ENCODE measurements at regions not wholly inside any gene's neighbourhood (a gene's known extent, or its start where the extent isn't known, plus 50 kb on each side); places are given as distances from the start of the nearest gene placed in this dataset.

DNA sequence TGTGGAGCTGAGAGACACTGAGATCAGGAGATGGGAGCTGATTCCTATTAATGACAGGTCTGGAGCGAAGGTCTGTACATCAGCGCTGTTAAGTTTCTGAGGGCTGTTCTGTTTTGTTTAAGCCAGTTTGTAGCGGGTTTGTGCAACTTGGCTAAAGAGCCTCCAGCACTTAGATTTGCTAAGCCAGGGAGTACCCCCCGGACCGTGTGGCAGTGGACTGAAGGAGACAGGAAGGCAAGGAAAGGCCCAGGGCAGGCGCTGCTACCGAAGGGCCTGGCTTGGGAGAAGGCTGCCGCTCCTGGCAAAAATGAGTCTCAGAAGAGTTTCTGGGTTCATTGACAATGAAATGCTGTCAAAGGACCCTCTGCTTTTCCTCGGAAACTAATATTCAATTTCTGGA, 139.3 kb upstream of the ZNF644 start:
- Histone ChIP-seq H3K9me3 (no peaks in the 10 kb centered on the region), H3K27me3 (no peaks in the 10 kb centered on the region), H3K4me3 (no peak overlapping the region), H3K4me1 (no peaks in the 10 kb centered on the region), H3K36me3 (no peaks in the 10 kb centered on the region), H3K27ac (no peak overlapping the region)
- 83 to 84% methylated on average over 9 of the region's 9 CpGs for WGBS, 2 donors
- intact Hi-C loops (cut with DNase I), result loop anchor here (10.0 kb wide), 2 partner anchors 306 to 436 kb away; no protein-coding TSS in a partner anchor
- no peak for TF ChIP-seq EP300 (IDR thresholded peaks at IDR 0.05)
- no peak for TF ChIP-seq POLR2AphosphoS5 (IDR thresholded peaks at IDR 0.05)
- no peak for TF ChIP-seq POLR2A (IDR thresholded peaks at IDR 0.05)
- TF ChIP-seq, protein P1, sequence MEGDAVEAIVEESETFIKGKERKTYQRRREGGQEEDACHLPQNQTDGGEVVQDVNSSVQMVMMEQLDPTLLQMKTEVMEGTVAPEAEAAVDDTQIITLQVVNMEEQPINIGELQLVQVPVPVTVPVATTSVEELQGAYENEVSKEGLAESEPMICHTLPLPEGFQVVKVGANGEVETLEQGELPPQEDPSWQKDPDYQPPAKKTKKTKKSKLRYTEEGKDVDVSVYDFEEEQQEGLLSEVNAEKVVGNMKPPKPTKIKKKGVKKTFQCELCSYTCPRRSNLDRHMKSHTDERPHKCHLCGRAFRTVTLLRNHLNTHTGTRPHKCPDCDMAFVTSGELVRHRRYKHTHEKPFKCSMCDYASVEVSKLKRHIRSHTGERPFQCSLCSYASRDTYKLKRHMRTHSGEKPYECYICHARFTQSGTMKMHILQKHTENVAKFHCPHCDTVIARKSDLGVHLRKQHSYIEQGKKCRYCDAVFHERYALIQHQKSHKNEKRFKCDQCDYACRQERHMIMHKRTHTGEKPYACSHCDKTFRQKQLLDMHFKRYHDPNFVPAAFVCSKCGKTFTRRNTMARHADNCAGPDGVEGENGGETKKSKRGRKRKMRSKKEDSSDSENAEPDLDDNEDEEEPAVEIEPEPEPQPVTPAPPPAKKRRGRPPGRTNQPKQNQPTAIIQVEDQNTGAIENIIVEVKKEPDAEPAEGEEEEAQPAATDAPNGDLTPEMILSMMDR (IDR thresholded peaks at IDR 0.05), result no peak
- DNase-seq, result no peak

DNA sequence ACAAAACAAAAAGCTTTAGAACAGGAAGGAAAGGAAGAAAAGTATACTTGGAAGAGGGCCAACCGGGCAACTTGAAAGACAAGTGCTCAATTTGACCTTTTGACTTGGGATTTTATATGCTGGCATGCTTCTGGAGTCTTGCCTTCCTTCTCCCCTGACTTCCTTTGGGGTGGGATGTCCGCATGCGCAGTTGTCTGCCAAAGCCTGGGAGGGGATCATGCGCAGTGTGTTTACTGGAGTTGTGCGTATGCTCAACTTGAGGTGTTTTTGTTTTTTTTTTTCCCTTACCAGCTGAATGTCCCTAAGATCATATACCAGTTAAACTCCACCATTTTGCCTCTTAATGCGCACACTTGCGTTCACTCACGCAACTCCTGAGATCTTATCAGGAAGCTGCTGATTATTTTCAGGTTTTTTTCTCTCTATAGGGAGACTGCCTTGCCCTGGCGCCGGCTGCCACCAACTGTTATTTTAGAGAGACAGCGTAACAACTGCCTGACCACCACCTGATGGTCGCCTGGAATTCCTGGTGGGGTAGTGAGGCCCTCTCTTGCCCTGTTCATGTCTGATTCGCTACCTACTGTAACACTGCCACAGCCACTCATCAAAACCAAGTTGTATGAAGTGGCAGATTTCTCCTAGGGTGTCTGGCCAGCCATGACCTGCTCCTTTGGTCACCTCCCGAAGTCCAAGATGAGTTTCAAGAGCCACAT, 138.7 kb upstream of the ZNF644 start:
- WGBS, 2 donors, result 81 to 83% methylated on average over 14 of the region's 14 CpGs
- Histone ChIP-seq H3K36me3 (no peaks in the 10 kb centered on the region), H3K27me3 (no peaks in the 10 kb centered on the region), H3K27ac (no peak overlapping the region), H3K4me3 (no peak overlapping the region), H3K4me1 (no peaks in the 10 kb centered on the region), H3K9me3 (no peaks in the 10 kb centered on the region)
- intact Hi-C loops (cut with DNase I), result loop anchor here (10.0 kb wide), 2 partner anchors 306 to 436 kb away; no protein-coding TSS in a partner anchor
- TF ChIP-seq POLR2A (IDR thresholded peaks at IDR 0.05) (no peak), POLR2AphosphoS5 (IDR thresholded peaks at IDR 0.05) (no peak), EP300 (IDR thresholded peaks at IDR 0.05) (no peak)
- TF ChIP-seq, protein P1 (IDR thresholded peaks at IDR 0.05), result no peak
- DNase-seq, result no peak

- H3K36me3 ChIP-seq, result no peaks in the 10 kb centered on the region
- WGBS, 2 donors, result 92 to 100% methylated on average over 1 of the region's 1 CpG
- TF ChIP-seq POLR2AphosphoS5 (IDR thresholded peaks at IDR 0.05) (no peak), EP300 (IDR thresholded peaks at IDR 0.05) (no peak), POLR2A (IDR thresholded peaks at IDR 0.05) (no peak)
- TF ChIP-seq, protein P1 (IDR thresholded peaks at IDR 0.05), result no peak
- intact Hi-C loops (cut with DNase I), result no loop called here
- no peaks in the 10 kb centered on the region for H3K9me3 ChIP-seq
- no peak for DNase-seq
- H3K27ac ChIP-seq, result no peak overlapping the region
- H3K4me3 ChIP-seq, result no peak overlapping the region
- H3K4me1 ChIP-seq, result no peaks in the 10 kb centered on the region
- no peaks in the 10 kb centered on the region for H3K27me3 ChIP-seq
Measured at GRCh38 chr1:91153341-91153740, 131.5 kb upstream of the ZNF644 start.

DNA sequence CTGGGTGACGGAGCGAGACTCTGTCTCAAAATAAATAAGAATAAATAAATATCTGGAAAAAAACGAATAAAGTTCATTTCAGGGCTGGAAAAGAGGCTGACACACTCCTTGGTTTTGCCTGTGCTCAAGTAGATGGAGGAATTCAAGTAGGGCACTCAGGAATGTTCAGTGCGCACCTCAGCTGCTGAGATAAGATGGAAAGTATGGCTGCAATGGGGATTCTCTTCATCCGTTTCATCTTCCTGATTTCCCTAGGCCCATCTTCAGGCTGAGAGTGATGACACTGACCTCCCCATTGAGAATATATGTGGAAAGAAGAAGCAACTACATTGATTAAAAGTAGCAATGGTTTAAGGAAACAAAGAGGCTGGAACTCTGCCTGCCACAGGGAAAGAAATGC, 130.5 kb upstream of the ZNF644 start:
- WGBS, 2 donors, result 92 to 93% methylated on average over 5 of the region's 5 CpGs
- TF ChIP-seq EP300 (IDR thresholded peaks at IDR 0.05), result no peak
- no peak for TF ChIP-seq POLR2AphosphoS5 (IDR thresholded peaks at IDR 0.05)
- TF ChIP-seq, protein P1 (IDR thresholded peaks at IDR 0.05), result no peak
- no peak for TF ChIP-seq POLR2A (IDR thresholded peaks at IDR 0.05)

GRCh38 chr1:91151702-91152101, 129.9 kb upstream of the ZNF644 start:
- DNase-seq, result no peak
- Histone ChIP-seq H3K9me3 (no peaks in the 10 kb centered on the region), H3K27me3 (no peaks in the 10 kb centered on the region), H3K4me1 (no peaks in the 10 kb centered on the region), H3K36me3 (no peaks in the 10 kb centered on the region), H3K27ac (no peak overlapping the region), H3K4me3 (no peak overlapping the region)
- 86 to 88% methylated on average over 1 of the region's 1 CpG for WGBS, 2 donors
- intact Hi-C loops (cut with DNase I), result no loop called here
- TF ChIP-seq POLR2A (IDR thresholded peaks at IDR 0.05) (no peak), POLR2AphosphoS5 (IDR thresholded peaks at IDR 0.05) (no peak)
- TF ChIP-seq, protein P1 (IDR thresholded peaks at IDR 0.05), result no peak

More for the DNA sequence above, 130.5 kb upstream of the ZNF644 start:
- H3K27me3 ChIP-seq, result no peaks in the 10 kb centered on the region
- no peak for DNase-seq
- no peaks in the 10 kb centered on the region for H3K4me1 ChIP-seq
- no peak overlapping the region for H3K27ac ChIP-seq
- intact Hi-C loops (cut with DNase I), result no loop called here
- H3K9me3 ChIP-seq, result no peaks in the 10 kb centered on the region
- no peak overlapping the region for H3K4me3 ChIP-seq
- H3K36me3 ChIP-seq, result no peaks in the 10 kb centered on the region
